ENCODE measurements at regions not wholly inside any gene's neighbourhood (a gene's known extent, or its start where the extent isn't known, plus 50 kb on each side); places are given as distances from the start of the nearest gene placed in this dataset.

GRCh38 chr15:29342201-29342600 is 72.6 kb upstream of the NSMCE3 start:
- no peaks in the 10 kb centered on the region for H3K27me3 ChIP-seq (replicated peaks; ENCODE audit: insufficient read depth, low read depth, low read length, poor library complexity)
- H3K9me3 ChIP-seq (ENCODE audit: low read depth, low read length, poor library complexity, severe bottlenecking) = no peaks in the 10 kb centered on the region
- no peaks in the 10 kb centered on the region for H3K4me1 ChIP-seq (ENCODE audit: insufficient read depth, low read length, poor library complexity, severe bottlenecking)
- no peak overlapping the region for H3K4me3 ChIP-seq (ENCODE audit: low read depth, low read length, poor library complexity, severe bottlenecking)
- TF ChIP-seq CTCF (conservative IDR thresholded peaks at IDR 0.05; ENCODE audit: low read depth, low read length) (no peak), EZH2 (IDR thresholded peaks at IDR 0.05; ENCODE audit: borderline replicate concordance, low read depth, low read length, poor library complexity, severe bottlenecking) (no peak)
- H3K36me3 ChIP-seq (ENCODE audit: insufficient read depth, low read length, poor library complexity, severe bottlenecking) = no peaks in the 10 kb centered on the region
- no peak overlapping the region for H3K27ac ChIP-seq (ENCODE audit: low read depth, low read length, poor library complexity, severe bottlenecking)
- no TSS peak for BruUV-seq (replicated peaks)
- DNase-seq (ENCODE audit: low spot score) = no peak
- intact Hi-C loops (cut with micrococcal nuclease; ENCODE audit: unreplicated experiment) = no loop called here
- POLR2A ChIA-PET (ENCODE audit: low non-redundant PET) = no interaction called here
- CTCF ChIA-PET = no interaction called here

- ChIA-PET POLR2A (ENCODE audit: low non-redundant PET) (no interaction called here), CTCF (no interaction called here)
- Histone ChIP-seq H3K4me3 (ENCODE audit: low read depth, low read length, poor library complexity, severe bottlenecking) (no peak overlapping the region), H3K9me3 (ENCODE audit: low read depth, low read length, poor library complexity, severe bottlenecking) (no peaks in the 10 kb centered on the region), H3K27me3 (replicated peaks; ENCODE audit: insufficient read depth, low read depth, low read length, poor library complexity) (no peaks in the 10 kb centered on the region), H3K36me3 (ENCODE audit: insufficient read depth, low read length, poor library complexity, severe bottlenecking) (no peaks in the 10 kb centered on the region), H3K27ac (ENCODE audit: low read depth, low read length, poor library complexity, severe bottlenecking) (no peak overlapping the region), H3K4me1 (ENCODE audit: insufficient read depth, low read length, poor library complexity, severe bottlenecking) (no peaks in the 10 kb centered on the region)
- intact Hi-C loops (cut with micrococcal nuclease; ENCODE audit: unreplicated experiment) = no loop called here
- BruUV-seq (replicated peaks) = no TSS peak
- TF ChIP-seq EZH2 (IDR thresholded peaks at IDR 0.05; ENCODE audit: borderline replicate concordance, low read depth, low read length, poor library complexity, severe bottlenecking) = no peak
- TF ChIP-seq CTCF (conservative IDR thresholded peaks at IDR 0.05; ENCODE audit: low read depth, low read length) = no peak
- DNase-seq (ENCODE audit: low spot score) = no peak
Measured at GRCh38 chr15:29337156-29337959, 67.7 kb upstream of the NSMCE3 start.

GRCh38 chr15:29334544-29334943 is 64.9 kb upstream of the NSMCE3 start:
- H3K4me3 ChIP-seq (ENCODE audit: low read depth, low read length, poor library complexity, severe bottlenecking) = no peak overlapping the region
- no peaks in the 10 kb centered on the region for H3K27me3 ChIP-seq (replicated peaks; ENCODE audit: insufficient read depth, low read depth, low read length, poor library complexity)
- TF ChIP-seq CTCF (conservative IDR thresholded peaks at IDR 0.05; ENCODE audit: low read depth, low read length) = no peak
- no peak for TF ChIP-seq EZH2 (IDR thresholded peaks at IDR 0.05; ENCODE audit: borderline replicate concordance, low read depth, low read length, poor library complexity, severe bottlenecking)
- no TSS peak for BruUV-seq (replicated peaks)
- intact Hi-C loops (cut with micrococcal nuclease; ENCODE audit: unreplicated experiment) = no loop called here
- H3K27ac ChIP-seq (ENCODE audit: low read depth, low read length, poor library complexity, severe bottlenecking) = no peak overlapping the region
- no peaks in the 10 kb centered on the region for H3K9me3 ChIP-seq (ENCODE audit: low read depth, low read length, poor library complexity, severe bottlenecking)
- no peaks in the 10 kb centered on the region for H3K4me1 ChIP-seq (ENCODE audit: insufficient read depth, low read length, poor library complexity, severe bottlenecking)
- ChIA-PET POLR2A (ENCODE audit: low non-redundant PET) (no interaction called here), CTCF (no interaction called here)
- H3K36me3 ChIP-seq (ENCODE audit: insufficient read depth, low read length, poor library complexity, severe bottlenecking) = no peaks in the 10 kb centered on the region
- no peak for DNase-seq (ENCODE audit: low spot score)

All from A673 (cell line).